Endothelial cell of umbilical vein (primary cell): ENCODE measurements at regions not wholly inside any gene's neighbourhood (a gene's known extent, or its start where the extent isn't known, plus 50 kb on each side); places are given as distances from the start of the nearest gene placed in this dataset.

ENCODE experiments used
- BruUV-seq: library from RNA; stranded (reverse); fragments of 400-500 nt; replicated peaks from 2 replicates; lab custom pipeline; 2021; lab: Mats Ljungman, UMichigan
- CTCF ChIA-PET: fragments of 300-600, 350-600 bp; sonication (Branson Sonifier 250); formaldehyde crosslinking; loops from one replicate; lab custom pipeline; 2021; ENCODE audit warnings: antibody characterized with exemption, inconsistent platforms; lab: Charles Lee
- POLR2A ChIA-PET: fragments of 300-600, 350-600 bp; sonication (Branson Sonifier 250); formaldehyde crosslinking; loops from one replicate; lab custom pipeline; 2021; ENCODE audit warnings: antibody characterized with exemption, inconsistent platforms; lab: Charles Lee
- DNase-seq: peaks from one replicate; pipeline ENCODE4 v3.0.0-alpha.2; 2011; ENCODE audit warnings: low read depth, low spot score
- FAIRE-seq: peaks from 2 replicates; lab custom pipeline; 2011; peaks lifted over from hg19 to GRCh38; lab: Jason Lieb, UNC
- H2AFZ ChIP-seq: 2 replicates; pipeline ENCODE4 v1.6.0; 2012; ENCODE audit warnings: low read depth, low read length, control low read depth, inconsistent platforms
- H3K27ac ChIP-seq: 2 replicates; pipeline ENCODE4 v1.5.1; 2011; ENCODE audit warnings: low read depth, mild to moderate bottlenecking, control low read depth, low read length, moderate library complexity; ENCODE audit not compliant: insufficient read depth
- H3K27me3 ChIP-seq, 2 experiments: 2 replicates each; pipeline versions ENCODE4 v1.6.0 to v1.6.1; 2011; ENCODE audit warnings: low read length in 2 of 2, mixed read lengths in 1 of 2; ENCODE audit not compliant: control insufficient read depth in 2 of 2, insufficient read depth in 2 of 2
- H3K36me3 ChIP-seq, 2 experiments: 2 replicates in 1 of 2; 3 replicates in 1 of 2; pipeline ENCODE4 v1.5.1; 2011; ENCODE audit warnings: low read length in 2 of 2, mild to moderate bottlenecking in 1 of 2, moderate library complexity in 1 of 2; ENCODE audit not compliant: control insufficient read depth in 2 of 2, insufficient read depth in 2 of 2; ENCODE audit errors: extremely low read depth in 1 of 2
- H3K4me1 ChIP-seq: 3 replicates; pipeline ENCODE4 v1.5.1; 2011; ENCODE audit warnings: mild to moderate bottlenecking, low read length; ENCODE audit not compliant: control insufficient read depth, insufficient read depth; ENCODE audit errors: extremely low read depth
- H3K4me2 ChIP-seq: 2 replicates; pipeline ENCODE4 v1.6.1; 2011; ENCODE audit warnings: low read length, control low read depth, mixed read lengths; ENCODE audit not compliant: insufficient read depth
- H3K4me3 ChIP-seq, 3 experiments: fragments of 200-600 bp in 1 of 3; sonication (generic), shearing (Covaris generic) in 1 of 3; replicated peaks in 1 of 3; 2 replicates each; pipeline ENCODE4 v1.5.1; 2011 to 2016; ENCODE audit warnings: control low read depth in 3 of 3, low read length in 3 of 3, mild to moderate bottlenecking in 2 of 3, inconsistent platforms in 1 of 3, low read depth in 1 of 3, moderate library complexity in 1 of 3; ENCODE audit not compliant: insufficient read depth in 1 of 3
- H3K79me2 ChIP-seq: 2 replicates; pipeline ENCODE4 v1.6.0; 2012; ENCODE audit warnings: low read length, inconsistent platforms; ENCODE audit not compliant: control insufficient read depth, insufficient read depth
- H3K9ac ChIP-seq: replicated peaks from 2 replicates; pipeline ENCODE3; 2011; ENCODE audit warnings: low read length, control low read depth; ENCODE audit not compliant: insufficient read depth; ENCODE audit errors: extremely low read depth
- H3K9me1 ChIP-seq: replicated peaks from 3 replicates; pipeline ENCODE4 v1.6.0; 2011; ENCODE audit warnings: mild to moderate bottlenecking, low read length; ENCODE audit not compliant: control insufficient read depth, insufficient read depth; ENCODE audit errors: extremely low read depth
- H3K9me3 ChIP-seq: replicated peaks from 2 replicates; pipeline ENCODE4 v1.5.1; 2012; ENCODE audit warnings: low read length, inconsistent platforms; ENCODE audit not compliant: control insufficient read depth, insufficient read depth
- H4K20me1 ChIP-seq: replicated peaks from 2 replicates; pipeline ENCODE3; 2011; ENCODE audit warnings: mild to moderate bottlenecking, low read length; ENCODE audit not compliant: control insufficient read depth, insufficient read depth; ENCODE audit errors: extremely low read depth
- EZH2 ChIP-seq: IDR thresholded peaks from 2 replicates; pipeline ENCODE4 v1.6.1; 2012; ENCODE audit warnings: borderline replicate concordance, low read depth, mild to moderate bottlenecking, moderate library complexity, low read length, inconsistent platforms; ENCODE audit not compliant: severe bottlenecking
- FOS ChIP-seq: IDR thresholded peaks from 2 replicates; pipeline ENCODE4 v1.6.1; 2011; ENCODE audit warnings: mild to moderate bottlenecking, low read length, moderate library complexity, borderline replicate concordance; ENCODE audit not compliant: insufficient read depth
- GATA2 ChIP-seq: IDR thresholded peaks from 2 replicates; pipeline ENCODE4 v1.7.0; 2011; ENCODE audit warnings: low read depth, mild to moderate bottlenecking, moderate library complexity, mixed read lengths, low read length; ENCODE audit not compliant: insufficient read length, insufficient read depth
- JUN ChIP-seq: IDR thresholded peaks from 2 replicates; pipeline ENCODE4 v1.6.1; 2011; ENCODE audit warnings: borderline replicate concordance, low read depth; ENCODE audit not compliant: insufficient read length, insufficient read depth
- MYC ChIP-seq: IDR thresholded peaks from one replicate; pipeline ENCODE4 v1.6.1; 2011; ENCODE audit warnings: mild to moderate bottlenecking, low read depth, low read length
- POLR2A ChIP-seq: IDR thresholded peaks from 2 replicates; pipeline ENCODE4 v1.6.1; 2012; ENCODE audit warnings: low read depth, mild to moderate bottlenecking, control low read depth, low read length
- POLR2AphosphoS5 ChIP-seq: IDR thresholded peaks from 2 replicates; pipeline ENCODE4 v1.6.1; 2012; ENCODE audit warnings: low read depth, mild to moderate bottlenecking, control low read depth, low read length, moderate library complexity; ENCODE audit not compliant: insufficient read depth
- dilution Hi-C: fragments of 300-500 bp; cut with MboI; formaldehyde crosslinking; loops from one replicate; pipeline ENCODE4 v1.15.0; 2019; ENCODE audit warnings: low sequenced_read_pairs; ENCODE audit not compliant: extremely low pct_ligation_motif_present
- intact Hi-C: fragments of 100-400 bp; cut with micrococcal nuclease; formaldehyde crosslinking; loops from one replicate; pipeline ENCODE4 v1.10.0; 2022
- TF ChIP-seq, protein P1 (sequence below): IDR thresholded peaks from 2 replicates; pipeline ENCODE4 v1.6.1; 2011; ENCODE audit not compliant: insufficient read depth, insufficient read length
- TF ChIP-seq, protein P2 (sequence below), 2 donors: IDR thresholded peaks; 1 replicate in 1 of 2; 2 replicates in 1 of 2; pipeline ENCODE4 v1.5.1; 2011; ENCODE audit warnings: low read length in 2 of 2, mild to moderate bottlenecking in 2 of 2, moderate library complexity in 2 of 2, control low read depth in 1 of 2, inconsistent platforms in 1 of 2, low read depth in 1 of 2; ENCODE audit not compliant: insufficient read depth in 1 of 2; ENCODE audit errors: extremely low read depth in 1 of 2

GRCh38 chr15:48040166-48040817 is 80.5 kb upstream of the SLC24A5 start:
- CTCF ChIA-PET: no interaction called here
- Histone ChIP-seq H3K4me2 (no peak overlapping the region), H3K4me1 (no peaks in the 10 kb centered on the region), H3K9me1 (no peaks in the 10 kb centered on the region), H4K20me1 (no peaks in the 10 kb centered on the region), H3K79me2 (no peaks in the 10 kb centered on the region), H3K36me3 (no peaks in the 10 kb centered on the region), H3K27me3 (peaks cover 0 to 11% of the 10 kb centered on the region in 2 experiments), H3K4me3 (no peak overlapping the region), H2AFZ (no peak overlapping the region), H3K9me3 (no peaks in the 10 kb centered on the region), H3K9ac (no peak overlapping the region), H3K27ac (no peak overlapping the region)
- DNase-seq (no peak), FAIRE-seq (no peak)
- dilution Hi-C loops (no loop called here), intact Hi-C loops (no loop called here)
- TF ChIP-seq MYC (no peak), POLR2A (no peak), POLR2AphosphoS5 (no peak), GATA2 (no peak), EZH2 (no peak), JUN (no peak), FOS (no peak)
- TF ChIP-seq, protein P1, sequence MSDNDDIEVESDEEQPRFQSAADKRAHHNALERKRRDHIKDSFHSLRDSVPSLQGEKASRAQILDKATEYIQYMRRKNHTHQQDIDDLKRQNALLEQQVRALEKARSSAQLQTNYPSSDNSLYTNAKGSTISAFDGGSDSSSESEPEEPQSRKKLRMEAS: no peak
- TF ChIP-seq, protein P2, sequence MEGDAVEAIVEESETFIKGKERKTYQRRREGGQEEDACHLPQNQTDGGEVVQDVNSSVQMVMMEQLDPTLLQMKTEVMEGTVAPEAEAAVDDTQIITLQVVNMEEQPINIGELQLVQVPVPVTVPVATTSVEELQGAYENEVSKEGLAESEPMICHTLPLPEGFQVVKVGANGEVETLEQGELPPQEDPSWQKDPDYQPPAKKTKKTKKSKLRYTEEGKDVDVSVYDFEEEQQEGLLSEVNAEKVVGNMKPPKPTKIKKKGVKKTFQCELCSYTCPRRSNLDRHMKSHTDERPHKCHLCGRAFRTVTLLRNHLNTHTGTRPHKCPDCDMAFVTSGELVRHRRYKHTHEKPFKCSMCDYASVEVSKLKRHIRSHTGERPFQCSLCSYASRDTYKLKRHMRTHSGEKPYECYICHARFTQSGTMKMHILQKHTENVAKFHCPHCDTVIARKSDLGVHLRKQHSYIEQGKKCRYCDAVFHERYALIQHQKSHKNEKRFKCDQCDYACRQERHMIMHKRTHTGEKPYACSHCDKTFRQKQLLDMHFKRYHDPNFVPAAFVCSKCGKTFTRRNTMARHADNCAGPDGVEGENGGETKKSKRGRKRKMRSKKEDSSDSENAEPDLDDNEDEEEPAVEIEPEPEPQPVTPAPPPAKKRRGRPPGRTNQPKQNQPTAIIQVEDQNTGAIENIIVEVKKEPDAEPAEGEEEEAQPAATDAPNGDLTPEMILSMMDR (IDR thresholded peaks at IDR 0.05; ENCODE audit: extremely low read depth in 1 of 2, insufficient read depth in 1 of 2, low read depth in 1 of 2, low read length in 2 of 2): no peak
- POLR2A ChIA-PET: no interaction called here
- BruUV-seq: no TSS peak
